ENCODE measurements at regions not wholly inside any gene's neighbourhood (a gene's known extent, or its start where the extent isn't known, plus 50 kb on each side); places are given as distances from the start of the nearest gene placed in this dataset.

DNA sequence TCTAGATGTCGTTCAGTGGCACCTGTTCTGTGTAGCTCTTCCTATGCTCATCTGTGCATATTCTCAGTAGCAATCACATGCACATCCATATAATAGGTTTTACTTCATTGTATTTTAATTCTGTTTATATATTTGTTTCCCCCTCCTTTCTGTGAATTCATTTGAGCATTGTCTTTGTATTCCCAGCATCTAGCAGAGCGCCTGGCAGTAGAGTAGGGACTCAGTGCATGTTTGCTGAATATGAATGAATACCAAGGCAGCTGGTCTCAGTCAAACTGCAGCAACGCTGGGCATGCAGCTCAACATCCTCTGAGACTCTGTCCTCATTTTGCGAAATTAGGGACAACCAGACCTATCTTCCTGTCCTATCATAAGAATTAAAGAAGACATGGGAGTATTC lies 330.1 kb downstream of the SPRY2 start:
- H3K9me3 ChIP-seq: no peaks in the 10 kb centered on the region
- ATAC-seq (ENCODE audit: low FRiP score in 2 of 2) (no peak), DNase-seq (no peak)
- no peaks in the 10 kb centered on the region for H3K27me3 ChIP-seq
- H3K4me3 ChIP-seq: no peak overlapping the region
- no peaks in the 10 kb centered on the region for H3K36me3 ChIP-seq
- TF ChIP-seq POLR2AphosphoS5 (IDR thresholded peaks at IDR 0.05) (no peak), EP300 (IDR thresholded peaks at IDR 0.05) (no peak), POLR2A (IDR thresholded peaks at IDR 0.05) (no peak)
- TF ChIP-seq, protein P1, sequence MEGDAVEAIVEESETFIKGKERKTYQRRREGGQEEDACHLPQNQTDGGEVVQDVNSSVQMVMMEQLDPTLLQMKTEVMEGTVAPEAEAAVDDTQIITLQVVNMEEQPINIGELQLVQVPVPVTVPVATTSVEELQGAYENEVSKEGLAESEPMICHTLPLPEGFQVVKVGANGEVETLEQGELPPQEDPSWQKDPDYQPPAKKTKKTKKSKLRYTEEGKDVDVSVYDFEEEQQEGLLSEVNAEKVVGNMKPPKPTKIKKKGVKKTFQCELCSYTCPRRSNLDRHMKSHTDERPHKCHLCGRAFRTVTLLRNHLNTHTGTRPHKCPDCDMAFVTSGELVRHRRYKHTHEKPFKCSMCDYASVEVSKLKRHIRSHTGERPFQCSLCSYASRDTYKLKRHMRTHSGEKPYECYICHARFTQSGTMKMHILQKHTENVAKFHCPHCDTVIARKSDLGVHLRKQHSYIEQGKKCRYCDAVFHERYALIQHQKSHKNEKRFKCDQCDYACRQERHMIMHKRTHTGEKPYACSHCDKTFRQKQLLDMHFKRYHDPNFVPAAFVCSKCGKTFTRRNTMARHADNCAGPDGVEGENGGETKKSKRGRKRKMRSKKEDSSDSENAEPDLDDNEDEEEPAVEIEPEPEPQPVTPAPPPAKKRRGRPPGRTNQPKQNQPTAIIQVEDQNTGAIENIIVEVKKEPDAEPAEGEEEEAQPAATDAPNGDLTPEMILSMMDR (IDR thresholded peaks at IDR 0.05): no peak
- no peak overlapping the region for H3K27ac ChIP-seq
- H3K4me1 ChIP-seq: peaks cover 4 to 17% (median 13%) of the 10 kb centered on the region in 4 donors
- 79 to 80% methylated on average over 4 of the region's 4 CpGs for WGBS, 2 donors

DNA sequence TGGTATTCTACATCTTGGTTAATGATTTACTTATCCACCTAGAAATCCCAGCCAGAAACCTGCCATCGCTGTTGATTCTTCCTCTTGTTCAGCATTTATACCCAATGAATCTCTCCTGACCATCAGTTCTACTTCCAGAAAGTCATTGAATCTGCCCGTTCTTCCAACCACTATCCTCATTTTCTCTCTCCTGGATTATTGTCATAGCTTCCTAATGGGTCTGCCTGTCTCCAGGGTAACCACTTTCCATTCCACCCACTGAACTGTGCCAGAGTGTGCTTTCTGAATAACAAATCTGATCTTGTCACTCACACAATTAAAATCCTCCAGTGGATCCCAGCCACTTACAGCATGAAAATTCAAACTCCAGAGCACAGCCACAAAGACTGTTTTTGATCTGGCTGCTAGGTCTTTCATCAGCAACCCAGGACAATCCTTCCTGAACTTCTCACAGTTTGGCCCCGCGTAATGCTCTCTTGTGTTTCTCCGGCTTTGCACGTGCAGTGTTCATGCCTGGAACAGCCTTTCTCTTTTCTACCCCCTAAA lies 330.6 kb downstream of the SPRY2 start:
- no peak for DNase-seq
- Histone ChIP-seq H3K4me3 (no peak overlapping the region), H3K4me1 (peaks cover 4 to 17% (median 13%) of the 10 kb centered on the region in 4 donors), H3K9me3 (no peaks in the 10 kb centered on the region), H3K27ac (no peak overlapping the region), H3K36me3 (no peaks in the 10 kb centered on the region), H3K27me3 (no peaks in the 10 kb centered on the region)
- WGBS, 2 donors: 81 to 87% methylated on average over 6 of the region's 6 CpGs
- ATAC-seq (ENCODE audit: low FRiP score in 2 of 2): no peak
- TF ChIP-seq EP300 (IDR thresholded peaks at IDR 0.05) (no peak), POLR2A (IDR thresholded peaks at IDR 0.05) (no peak), POLR2AphosphoS5 (IDR thresholded peaks at IDR 0.05) (no peak)
- TF ChIP-seq, protein P1 (IDR thresholded peaks at IDR 0.05): no peak

DNA sequence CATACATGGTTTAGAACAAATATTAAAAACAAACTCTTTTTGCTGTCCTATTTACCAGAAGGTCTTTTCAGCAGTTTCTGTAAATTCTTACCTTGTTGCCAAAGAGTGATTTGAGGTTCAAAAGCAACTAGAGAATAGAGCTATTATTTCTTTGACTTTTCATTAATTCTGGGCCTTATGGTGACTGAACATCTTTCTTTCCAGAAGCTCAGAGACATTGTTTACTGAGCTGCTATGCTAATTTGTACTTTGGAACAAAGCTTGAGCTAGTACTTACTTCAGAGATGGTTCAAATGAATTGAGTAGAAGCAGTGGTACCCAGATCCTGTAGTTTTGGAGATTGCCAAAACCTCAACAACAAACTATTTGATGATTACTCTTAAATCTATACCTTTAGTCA lies 331.2 kb downstream of the SPRY2 start:
- no peaks in the 10 kb centered on the region for H3K36me3 ChIP-seq
- TF ChIP-seq POLR2AphosphoS5 (IDR thresholded peaks at IDR 0.05) (no peak), POLR2A (IDR thresholded peaks at IDR 0.05) (no peak)
- TF ChIP-seq, protein P1 (IDR thresholded peaks at IDR 0.05): no peak
- no peaks in the 10 kb centered on the region for H3K9me3 ChIP-seq
- no peak overlapping the region for H3K27ac ChIP-seq
- no peaks in the 10 kb centered on the region for H3K27me3 ChIP-seq
- H3K4me3 ChIP-seq: no peak overlapping the region
- peaks cover 4 to 17% (median 13%) of the 10 kb centered on the region in 4 donors for H3K4me1 ChIP-seq
- ATAC-seq (ENCODE audit: low FRiP score in 2 of 2) (no peak), DNase-seq (no peak)

DNA sequence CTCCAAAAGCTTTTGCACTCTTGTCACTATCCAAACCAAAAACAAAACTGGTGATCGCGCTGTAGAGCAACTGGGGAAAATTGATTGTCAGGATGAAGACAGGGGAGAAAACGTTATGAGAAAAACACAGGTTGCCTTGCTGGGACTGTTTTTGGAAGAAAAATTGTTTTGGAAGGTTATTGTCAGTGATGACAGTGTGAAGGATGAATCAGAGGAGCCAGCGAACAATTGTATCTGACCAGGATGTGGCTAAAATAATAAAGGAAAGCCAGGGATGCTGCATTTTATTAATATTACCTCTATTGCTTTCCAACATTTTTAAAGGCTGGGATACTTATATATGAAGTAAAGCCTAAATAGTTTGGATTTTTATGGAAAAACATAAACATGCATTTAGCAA lies 334.0 kb downstream of the SPRY2 start:
- WGBS, 2 donors: 81 to 82% methylated on average over 4 of the region's 4 CpGs
- Histone ChIP-seq H3K4me1 (peaks cover 2 to 17% (median 13%) of the 10 kb centered on the region in 4 donors), H3K4me3 (no peak overlapping the region), H3K9me3 (no peaks in the 10 kb centered on the region), H3K27ac (no peak overlapping the region), H3K27me3 (no peaks in the 10 kb centered on the region), H3K36me3 (no peaks in the 10 kb centered on the region)
- no peak for ATAC-seq (ENCODE audit: low FRiP score in 2 of 2)
- no peak for DNase-seq
- no peak for TF ChIP-seq POLR2AphosphoS5 (IDR thresholded peaks at IDR 0.05)
- no peak for TF ChIP-seq EP300 (IDR thresholded peaks at IDR 0.05)
- TF ChIP-seq, protein P1 (IDR thresholded peaks at IDR 0.05): no peak

DNA sequence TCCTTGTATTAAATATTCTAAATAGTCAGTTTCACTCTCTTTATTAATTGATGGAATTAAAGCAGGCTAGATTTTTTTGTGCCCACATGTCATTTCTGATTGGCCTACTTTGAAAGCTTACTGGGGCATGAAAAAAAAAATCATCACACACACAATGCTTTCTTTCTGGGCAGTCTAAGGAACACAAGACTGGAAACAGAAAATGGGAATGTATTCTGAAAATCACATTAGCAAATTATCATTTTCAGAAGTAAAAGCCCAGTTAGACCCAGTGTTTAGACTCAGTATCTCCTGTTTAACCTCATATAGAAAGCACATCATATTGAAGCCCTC lies 339.4 kb downstream of the SPRY2 start:
- H3K4me3 ChIP-seq: no peak overlapping the region
- H3K27me3 ChIP-seq: no peaks in the 10 kb centered on the region
- H3K4me1 ChIP-seq: no peaks in the 10 kb centered on the region
- H3K9me3 ChIP-seq: no peaks in the 10 kb centered on the region
- DNase-seq (no peak), ATAC-seq (ENCODE audit: low FRiP score in 2 of 2) (no peak)
- no peaks in the 10 kb centered on the region for H3K36me3 ChIP-seq
- no peak overlapping the region for H3K27ac ChIP-seq
- TF ChIP-seq, protein P1 (IDR thresholded peaks at IDR 0.05): no peak
- TF ChIP-seq POLR2A (IDR thresholded peaks at IDR 0.05) (no peak), EP300 (IDR thresholded peaks at IDR 0.05) (no peak), POLR2AphosphoS5 (IDR thresholded peaks at IDR 0.05) (no peak)
